PC-3 (cell line): ENCODE measurements at regions not wholly inside any gene's neighbourhood (a gene's known extent, or its start where the extent isn't known, plus 50 kb on each side); places are given as distances from the start of the nearest gene placed in this dataset.

Experiments
- CTCF ChIP-seq: fragments of 300-600 bp; sonication (generic); conservative IDR thresholded peaks from 2 replicates; pipeline ENCODE4 v1.5.1; 2017; ENCODE audit warnings: antibody characterized with exemption, low read depth, mild to moderate bottlenecking, low read length
- EZH2 ChIP-seq: fragments of 300-600 bp; sonication (generic); IDR thresholded peaks from one replicate; pipeline ENCODE4 v1.6.1; 2017; ENCODE audit warnings: antibody characterized with exemption, mild to moderate bottlenecking, low read length; ENCODE audit not compliant: unreplicated experiment

- no peak for TF ChIP-seq CTCF
- TF ChIP-seq EZH2, result no peak
These were observed 1069.5 kb downstream of the TRHDE start for GRCh38 chr12:73341559-73342247.
